IMR-90 (cell line): ENCODE measurements at regions not wholly inside any gene's neighbourhood (a gene's known extent, or its start where the extent isn't known, plus 50 kb on each side); places are given as distances from the start of the nearest gene placed in this dataset.

ENCODE experiments used
- ATAC-seq: fragments of 200-7000 bp; cut with Tn5 transposase; 2 replicates; pipeline ENCODE4 v1.9.1; 2020; ENCODE audit warnings: low read depth, mild to moderate bottlenecking, moderate library complexity
- BruUV-seq: library from RNA; stranded (reverse); fragments of 400-500 nt; replicated peaks from 2 replicates; lab custom pipeline; 2021; lab: Mats Ljungman, UMichigan
- CTCF ChIA-PET: fragments of 300-600 bp; formaldehyde crosslinking; extraction: SDS; loops from one replicate; lab custom pipeline; 2021; ENCODE audit warnings: antibody characterized with exemption; lab: Yijun Ruan, JAX
- POLR2A ChIA-PET: fragments of 300-600 bp; sonication (Branson Sonifier 250); formaldehyde crosslinking; loops from one replicate; lab custom pipeline; 2022; ENCODE audit warnings: antibody characterized with exemption; ENCODE audit not compliant: unreplicated experiment; lab: Charles Lee
- DNase-seq: peaks from one replicate; pipeline ENCODE4 v3.0.0; 2013
- H2AFZ ChIP-seq: replicated peaks from 2 replicates; pipeline ENCODE3; 2013; ENCODE audit warnings: low read length, mild to moderate bottlenecking; ENCODE audit not compliant: poor library complexity
- H2AK5ac ChIP-seq: 2 replicates; pipeline ENCODE4 v1.6.1; 2013; ENCODE audit warnings: low read depth, low read length, inconsistent platforms
- H2AK9ac ChIP-seq: replicated peaks from 2 replicates; pipeline ENCODE3; 2013; ENCODE audit warnings: mild to moderate bottlenecking, low read depth, low read length, moderate library complexity; ENCODE audit not compliant: poor library complexity
- H2BK120ac ChIP-seq: 2 replicates; pipeline ENCODE4 v1.6.1; 2013; ENCODE audit warnings: low read depth, low read length, inconsistent platforms
- H2BK15ac ChIP-seq: 3 replicates; pipeline ENCODE4 v1.6.1; 2013; ENCODE audit warnings: low read depth, low read length, inconsistent platforms
- H2BK20ac ChIP-seq: 2 replicates; pipeline ENCODE4 v1.6.1; 2013; ENCODE audit warnings: low read depth, mild to moderate bottlenecking, inconsistent platforms, low read length, moderate library complexity
- H2BK5ac ChIP-seq: 2 replicates; pipeline ENCODE4 v1.6.1; 2013; ENCODE audit warnings: mild to moderate bottlenecking, low read depth, low read length, inconsistent platforms; ENCODE audit not compliant: poor library complexity, severe bottlenecking
- H3K14ac ChIP-seq: replicated peaks from 2 replicates; pipeline ENCODE4 v1.6.1; 2013; ENCODE audit warnings: low read depth, low read length, inconsistent platforms
- H3K18ac ChIP-seq: 2 replicates; pipeline ENCODE4 v1.6.1; 2013; ENCODE audit warnings: low read depth, low read length, control low read depth
- H3K23ac ChIP-seq: 2 replicates; pipeline ENCODE4 v1.6.1; 2013; ENCODE audit warnings: low read depth, low read length, inconsistent platforms
- H3K27ac ChIP-seq: 2 replicates; pipeline ENCODE4 v1.5.1; 2013; ENCODE audit warnings: mild to moderate bottlenecking, control low read depth, low read length; ENCODE audit not compliant: insufficient read depth
- H3K27me3 ChIP-seq: 2 replicates; pipeline ENCODE4 v1.6.1; 2013; ENCODE audit warnings: low read length; ENCODE audit not compliant: control insufficient read depth, insufficient read depth
- H3K36me3 ChIP-seq: 2 replicates; pipeline ENCODE4 v1.6.1; 2013; ENCODE audit warnings: low read length, mixed read lengths; ENCODE audit not compliant: control insufficient read depth, insufficient read depth
- H3K4ac ChIP-seq: 2 replicates; pipeline ENCODE4 v1.6.1; 2013; ENCODE audit warnings: low read depth, low read length, inconsistent platforms
- H3K4me1 ChIP-seq: 2 replicates; pipeline ENCODE4 v1.6.1; 2013; ENCODE audit warnings: low read length, mixed read lengths; ENCODE audit not compliant: control insufficient read depth, insufficient read depth
- H3K4me2 ChIP-seq: 2 replicates; pipeline ENCODE4 v1.6.1; 2013; ENCODE audit warnings: low read depth, mild to moderate bottlenecking, control low read depth, low read length, moderate library complexity
- H3K4me3 ChIP-seq: 2 replicates; pipeline ENCODE4 v1.5.1; 2013; ENCODE audit warnings: low read depth, mild to moderate bottlenecking, control low read depth, low read length, moderate library complexity; ENCODE audit not compliant: insufficient read depth
- H3K56ac ChIP-seq: 2 replicates; pipeline ENCODE4 v1.6.1; 2013; ENCODE audit warnings: low read length, inconsistent platforms; ENCODE audit not compliant: insufficient read depth; ENCODE audit errors: extremely low read depth
- H3K79me1 ChIP-seq, 2 experiments: 2 replicates each; pipeline ENCODE4 v1.6.1; 2013; ENCODE audit warnings: low read length in 2 of 2, inconsistent platforms in 1 of 2, low read depth in 1 of 2
- H3K9ac ChIP-seq: 2 replicates; pipeline ENCODE4 v1.6.1; 2013; ENCODE audit warnings: low read depth, low read length, control low read depth
- H3K9me1 ChIP-seq: 2 replicates; pipeline ENCODE4 v1.6.1; 2013; ENCODE audit warnings: low read length, inconsistent platforms; ENCODE audit not compliant: insufficient read depth
- H3K9me3 ChIP-seq: 2 replicates; pipeline ENCODE4 v1.6.1; 2013; ENCODE audit warnings: low read length; ENCODE audit not compliant: control insufficient read depth, insufficient read depth
- H4K20me1 ChIP-seq: 2 replicates; pipeline ENCODE4 v1.6.1; 2013; ENCODE audit warnings: low read length, inconsistent platforms; ENCODE audit not compliant: insufficient read depth
- H4K5ac ChIP-seq: 2 replicates; pipeline ENCODE4 v1.6.1; 2013; ENCODE audit warnings: mild to moderate bottlenecking, low read depth, low read length, control low read depth
- H4K8ac ChIP-seq, 2 experiments: 2 replicates each; pipeline ENCODE4 v1.6.1; 2013; ENCODE audit warnings: low read depth in 2 of 2, low read length in 2 of 2, control low read depth in 1 of 2, inconsistent platforms in 1 of 2
- H4K91ac ChIP-seq: 2 replicates; pipeline ENCODE4 v1.6.1; 2013; ENCODE audit warnings: low read depth, low read length, inconsistent platforms; ENCODE audit not compliant: insufficient read depth
- BHLHE40 ChIP-seq: fragments of 150-350 bp; IDR thresholded peaks from 2 replicates; pipeline ENCODE4 v1.6.1; 2016; ENCODE audit warnings: mild to moderate bottlenecking, low read depth, low read length
- CHD1 ChIP-seq: IDR thresholded peaks from 2 replicates; pipeline ENCODE4 v1.6.1; 2012; ENCODE audit warnings: low read depth, low read length, improper control_type of control experiment
- MAZ ChIP-seq: IDR thresholded peaks from 2 replicates; pipeline ENCODE4 v1.6.1; 2012; ENCODE audit warnings: low read depth, mild to moderate bottlenecking, low read length, improper control_type of control experiment, moderate library complexity, borderline replicate concordance
- POLR2A ChIP-seq: IDR thresholded peaks from 2 replicates; pipeline ENCODE4 v1.6.1; 2012; ENCODE audit warnings: mild to moderate bottlenecking, low read depth, low read length
- SMC3 ChIP-seq: fragments of 150-350 bp; IDR thresholded peaks from 2 replicates; pipeline ENCODE4 v1.6.1; 2016; ENCODE audit warnings: low read depth, mild to moderate bottlenecking, antibody characterized with exemption, low read length, moderate library complexity
- WGBS, 2 experiments: methylation state at CpG; one replicate each; pipeline versions ENCODE4 v1.1.5 to v1.1.7; 2013; ENCODE audit warnings: missing lambda C conversion rate in 2 of 2; ENCODE audit not compliant: insufficient read length in 1 of 2; ENCODE audit errors: extremely low coverage in 2 of 2; 5-methylcytosine and 5-hydroxymethylcytosine counted together
- dilution Hi-C: fragments of 300-500 bp; cut with HindIII; formaldehyde crosslinking; loops from one replicate; pipeline ENCODE4 v1.14.3; 2018; ENCODE audit warnings: low sequenced_read_pairs; ENCODE audit not compliant: unreplicated experiment
- in situ Hi-C: fragments of 300-500 bp; cut with MboI; formaldehyde crosslinking; loops from 3 replicates; pipeline ENCODE4 v1.14.3; 2019; ENCODE audit warnings: low sequenced_read_pairs, inconsistent platforms, mixed read lengths
- intact Hi-C: fragments of 100-400 bp; cut with micrococcal nuclease; formaldehyde crosslinking; loops from 2 replicates; pipeline ENCODE4 v1.10.0; 2022

DNA sequence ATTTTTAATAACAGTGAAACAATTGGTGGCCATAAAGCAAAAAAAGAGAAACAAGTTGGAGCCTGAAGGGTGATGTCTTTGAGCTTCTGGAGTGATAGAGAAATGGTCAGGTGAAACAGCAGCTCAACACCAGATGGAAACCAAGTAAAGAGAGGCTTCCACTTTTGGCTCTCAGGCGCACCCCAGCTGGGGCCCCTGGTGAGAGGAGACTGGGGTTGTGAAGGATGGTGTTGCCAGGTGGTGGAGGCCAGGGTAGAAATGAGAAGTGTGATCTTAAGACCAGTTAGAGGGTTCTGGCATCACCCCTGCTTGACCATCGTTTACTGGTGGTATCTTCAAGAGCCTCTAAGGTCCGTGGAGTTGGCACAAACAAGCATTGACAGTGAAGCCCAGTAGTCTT is 126.0 kb upstream of the AKIRIN2 start:
- Histone ChIP-seq H3K79me1 (no peaks in the 10 kb centered on the region), H3K9me1 (no peaks in the 10 kb centered on the region; the same call in 1 of the 2 replicates), H2BK20ac (no peak overlapping the region), H3K56ac (no peak overlapping the region), H3K4me1 (no peaks in the 10 kb centered on the region), H2BK120ac (no peak overlapping the region), H3K4me2 (no peak overlapping the region), H2BK5ac (no peak overlapping the region), H2AK9ac (no peak overlapping the region), H3K23ac (no peak overlapping the region), H2AK5ac (no peak overlapping the region), H3K27me3 (no peaks in the 10 kb centered on the region; the same call in 1 of the 2 replicates), H3K18ac (no peak overlapping the region), H3K9ac (no peak overlapping the region), H2AFZ (no peak overlapping the region), H3K14ac (no peak overlapping the region), H3K9me3 (no peaks in the 10 kb centered on the region), H2BK15ac (no peak overlapping the region), H3K4ac (no peak overlapping the region), H4K91ac (no peak overlapping the region), H4K8ac (no peak overlapping the region), H4K5ac (no peak overlapping the region), H4K20me1 (no peaks in the 10 kb centered on the region), H3K27ac (no peak overlapping the region), H3K36me3 (no peaks in the 10 kb centered on the region), H3K4me3 (no peak overlapping the region)
- TF ChIP-seq BHLHE40: no peak
- no peak for TF ChIP-seq SMC3
- TF ChIP-seq CHD1: no peak
- TF ChIP-seq POLR2A: no peak
- no peak for TF ChIP-seq MAZ
- intact Hi-C loops: no loop called here
- no peak for ATAC-seq
- BruUV-seq: no TSS peak
- in situ Hi-C loops: no loop called here
- no peak for DNase-seq
- ChIA-PET CTCF (no interaction called here), POLR2A (no interaction called here)
- no CpG with 5 or more reads among the region's 3 CpGs for WGBS, 2 experiments
- dilution Hi-C loops: no loop called here
